Activated gamma-delta T cell treated with Interleukin-2 at 50 U/mL for 16 hours (primary cell): ENCODE measurements at regions not wholly inside any gene's neighbourhood (a gene's known extent, or its start where the extent isn't known, plus 50 kb on each side); places are given as distances from the start of the nearest gene placed in this dataset.

ENCODE experiments used
- DNase-seq: peaks from one replicate; pipeline ENCODE4 v3.0.0-alpha.2; 2020

DNA sequence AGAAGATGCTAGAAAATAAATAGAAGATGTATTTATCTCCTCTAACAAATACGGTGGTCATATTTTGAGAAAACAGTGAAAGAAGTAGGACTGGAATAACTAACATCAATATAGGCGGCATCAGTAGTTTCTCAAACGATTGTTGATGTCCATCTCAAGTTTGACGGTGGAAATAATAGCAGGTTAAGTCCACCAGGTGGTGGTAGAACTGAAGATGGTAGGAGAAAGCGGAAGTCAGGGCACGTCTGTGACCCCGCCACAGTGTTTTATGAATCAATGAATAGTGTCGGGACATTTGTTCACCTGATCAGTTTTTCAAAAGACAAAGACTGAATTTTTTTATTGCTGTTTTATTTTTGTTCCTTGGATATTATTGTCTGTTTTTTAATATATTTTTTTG is 706.4 kb upstream of the SLC10A2 start:
- no peak for DNase-seq

DNA sequence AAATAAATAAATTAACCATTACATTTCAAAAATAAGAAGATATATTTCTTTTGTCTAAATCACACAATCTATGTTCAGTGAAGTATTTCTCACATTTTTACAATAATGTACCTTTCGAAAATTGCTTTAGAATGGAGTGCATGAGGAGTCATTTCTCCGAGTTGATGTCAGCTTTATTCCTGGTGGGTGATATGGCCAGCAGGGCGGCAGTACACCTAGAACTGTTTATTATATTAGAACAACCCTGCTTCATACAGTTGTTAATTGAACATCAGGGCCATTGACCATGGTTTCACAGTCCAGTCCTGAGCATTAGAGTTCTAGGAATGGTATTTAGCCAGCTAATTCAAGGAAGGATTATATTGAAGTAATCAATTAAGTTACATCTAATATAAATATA is 696.3 kb upstream of the SLC10A2 start:
- DNase-seq, result no peak

DNA sequence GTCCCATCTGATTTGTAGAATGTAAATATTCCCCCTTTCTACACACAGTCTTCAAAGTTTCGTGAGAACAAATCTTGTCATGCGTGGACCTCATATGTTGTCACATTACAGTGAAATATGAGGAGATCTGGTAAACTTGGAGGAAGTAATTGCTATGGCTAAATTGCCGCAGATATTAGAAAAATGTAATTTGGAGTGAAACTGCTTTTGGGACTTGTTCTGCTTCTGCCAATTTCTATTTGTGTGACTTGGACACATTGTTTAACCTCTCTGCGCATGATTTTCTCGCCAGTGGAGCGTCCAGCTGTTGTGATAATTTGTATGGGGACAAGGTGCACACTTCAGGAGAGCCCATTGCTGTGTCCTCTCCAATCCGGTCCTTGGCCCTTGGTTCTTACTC is 693.1 kb upstream of the SLC10A2 start:
- no peak for DNase-seq

DNA sequence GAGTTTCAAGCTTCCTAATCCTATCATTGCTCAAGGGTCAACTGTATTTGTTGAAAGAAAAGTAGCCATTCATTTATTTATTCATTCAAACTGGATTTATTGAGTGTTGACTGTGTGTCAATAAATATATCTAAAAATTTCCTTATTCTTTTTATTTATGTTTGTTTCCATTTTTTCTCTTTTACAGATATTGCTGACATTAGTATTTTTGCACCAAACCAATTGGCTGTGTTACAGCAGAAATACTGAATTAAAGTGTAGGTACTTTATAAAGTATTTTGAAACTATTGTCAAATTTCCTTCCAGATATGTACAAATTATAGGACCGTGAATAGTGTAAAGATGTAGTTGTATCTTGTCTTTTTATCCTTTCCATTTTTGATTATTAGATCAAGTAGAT is 692.0 kb upstream of the SLC10A2 start:
- no peak for DNase-seq

DNA sequence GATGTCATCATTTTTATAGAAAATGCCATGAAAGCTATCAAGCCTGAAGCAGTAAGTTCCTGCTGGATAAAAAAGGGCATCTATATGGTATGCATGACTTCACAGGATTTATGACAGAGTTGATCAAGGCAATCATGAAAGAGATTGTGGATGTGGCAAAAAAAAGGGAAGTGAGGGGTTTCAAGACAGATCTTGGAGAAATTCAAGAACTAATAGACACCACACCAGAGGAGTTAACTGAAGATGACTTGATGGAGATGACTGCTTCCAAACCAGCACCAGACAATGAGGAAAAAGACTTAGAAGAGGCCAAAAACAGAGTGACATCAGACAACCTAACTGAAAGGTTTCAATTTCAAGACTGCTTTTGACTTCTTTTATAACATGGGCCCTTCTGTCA is 691.1 kb upstream of the SLC10A2 start:
- DNase-seq, result no peak

DNA sequence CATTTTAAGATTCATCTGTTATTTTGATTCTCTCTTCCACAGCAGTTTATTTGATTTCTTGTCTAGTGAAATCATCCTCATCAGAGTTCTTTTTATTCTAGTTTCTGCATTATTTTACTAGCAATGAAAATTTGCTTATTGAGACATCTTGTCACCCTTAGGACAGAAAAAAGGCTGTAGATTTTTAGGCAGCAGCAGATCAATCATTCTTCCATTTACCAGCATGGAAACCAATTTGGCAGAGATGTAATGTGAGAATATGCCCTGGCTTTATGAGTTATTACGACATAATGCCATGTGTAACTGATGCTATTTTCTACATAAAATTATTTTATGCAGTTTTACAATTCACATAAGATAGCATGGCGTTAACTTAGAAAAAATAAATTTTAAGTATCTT is 688.6 kb upstream of the SLC10A2 start:
- DNase-seq, result no peak

DNA sequence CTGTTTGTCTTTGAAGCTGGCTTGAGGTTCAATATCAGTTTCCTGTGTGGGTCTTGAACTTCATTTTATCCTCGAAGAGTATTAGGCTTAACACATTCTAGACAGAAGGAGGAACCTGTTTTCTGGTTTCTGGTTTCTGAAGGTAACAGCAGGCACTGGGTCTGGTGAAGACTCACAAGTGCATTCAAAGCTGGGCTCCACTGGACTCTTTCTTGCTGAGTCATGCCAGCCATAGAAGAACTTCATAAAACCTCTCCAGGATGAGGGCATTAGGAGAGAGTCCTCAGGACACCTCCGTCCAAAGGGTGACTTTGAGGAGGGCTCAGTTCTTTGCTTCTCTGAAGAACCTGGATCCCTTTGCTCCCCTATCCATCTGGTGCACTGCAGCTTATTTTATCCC is 668.6 kb upstream of the SLC10A2 start:
- DNase-seq, result no peak

DNA sequence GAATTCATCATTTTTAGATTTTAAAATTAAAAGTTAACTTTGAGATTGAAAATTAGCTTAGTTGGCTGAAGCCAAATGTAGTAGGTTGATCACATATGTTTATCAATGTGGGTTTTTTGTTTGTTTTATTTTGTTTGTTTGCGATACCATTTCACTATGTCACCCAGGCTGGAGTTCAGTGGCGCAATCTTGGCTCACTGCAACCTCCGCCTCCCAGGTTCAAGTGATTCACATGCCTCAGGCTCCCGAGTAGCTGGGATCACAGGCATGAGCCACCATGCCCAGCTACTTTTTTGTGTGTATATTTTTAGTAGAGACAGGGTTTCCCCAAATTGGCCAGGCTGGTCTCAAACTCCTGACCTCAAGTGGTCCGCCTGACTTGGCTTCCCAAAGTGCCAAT is 665.7 kb upstream of the SLC10A2 start:
- DNase-seq, result no peak

DNA sequence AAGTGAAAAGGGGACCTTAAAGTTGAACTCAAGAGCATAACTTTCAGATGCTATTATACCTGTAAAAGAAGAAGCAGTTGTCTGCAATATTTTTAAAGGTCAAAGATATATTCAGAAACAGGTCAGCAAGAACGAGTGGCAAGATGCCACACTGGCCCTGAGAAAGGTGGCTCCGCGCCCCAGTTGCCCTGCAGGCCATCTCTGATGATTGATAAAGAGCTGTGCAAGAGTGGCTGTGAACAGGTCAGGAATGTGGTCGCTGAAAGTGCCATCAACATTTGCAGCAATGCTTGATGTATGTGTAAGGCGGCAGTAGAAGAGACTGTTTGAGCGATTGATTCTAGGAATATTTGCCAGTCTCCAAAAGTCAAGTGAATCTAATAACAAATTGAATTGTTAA is 664.2 kb upstream of the SLC10A2 start:
- DNase-seq, result no peak

DNA sequence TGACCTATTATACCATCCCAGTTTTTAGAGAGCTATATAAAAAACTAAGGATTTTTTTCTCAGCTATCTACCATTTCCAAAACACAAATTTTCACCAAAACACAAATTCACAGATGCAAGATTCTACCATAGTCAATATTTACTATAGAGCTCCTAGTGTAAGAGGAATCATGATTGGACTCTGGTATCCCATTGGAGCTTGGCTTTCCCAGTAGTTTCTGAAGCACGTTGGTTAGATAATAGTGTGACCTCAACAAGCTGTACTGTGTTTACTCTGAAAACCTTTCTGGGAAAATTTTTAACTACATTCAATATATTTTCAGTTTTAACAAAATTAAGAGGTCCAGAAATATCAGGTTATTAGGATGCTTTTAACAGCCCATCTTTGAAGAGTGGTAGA is 660.6 kb upstream of the SLC10A2 start:
- DNase-seq, result no peak

DNA sequence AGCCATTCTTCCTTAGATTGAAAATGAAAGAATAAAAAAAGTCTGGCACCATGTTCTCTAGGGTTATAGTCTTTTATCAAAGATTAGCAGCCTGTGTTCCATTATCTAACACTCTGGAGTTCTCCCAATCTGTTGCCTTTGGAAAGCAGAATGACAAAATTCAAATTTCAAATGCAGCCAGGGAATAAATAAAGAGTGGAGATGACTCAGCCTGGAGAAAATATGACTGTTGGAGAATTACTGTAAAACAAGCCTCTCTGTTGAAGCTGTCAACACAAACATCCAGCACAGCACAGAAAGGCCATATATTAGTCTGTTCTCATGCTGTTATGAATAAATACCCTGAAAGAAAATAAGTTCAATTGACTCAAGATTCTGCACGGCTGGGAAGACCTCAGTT is 650.5 kb upstream of the SLC10A2 start:
- DNase-seq, result no peak

DNA sequence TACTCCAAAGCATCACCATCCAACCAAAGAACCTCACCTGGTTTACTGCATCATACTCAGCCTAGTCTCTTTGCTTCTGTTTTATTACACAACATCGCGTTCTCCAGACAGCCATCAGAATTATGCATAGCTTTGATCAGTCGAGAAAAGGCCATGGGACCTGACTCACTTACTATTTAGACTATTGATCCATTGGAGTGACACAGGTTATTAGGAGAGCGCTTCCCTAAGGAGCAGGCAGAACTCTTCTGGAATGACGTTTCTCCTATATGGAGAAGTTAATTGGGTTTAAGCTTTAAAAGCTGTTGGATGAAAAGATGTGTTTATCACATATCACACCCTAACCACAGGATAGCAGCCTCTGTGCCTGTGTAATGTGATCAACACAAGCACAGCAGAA is 649.1 kb upstream of the SLC10A2 start:
- no peak for DNase-seq

DNA sequence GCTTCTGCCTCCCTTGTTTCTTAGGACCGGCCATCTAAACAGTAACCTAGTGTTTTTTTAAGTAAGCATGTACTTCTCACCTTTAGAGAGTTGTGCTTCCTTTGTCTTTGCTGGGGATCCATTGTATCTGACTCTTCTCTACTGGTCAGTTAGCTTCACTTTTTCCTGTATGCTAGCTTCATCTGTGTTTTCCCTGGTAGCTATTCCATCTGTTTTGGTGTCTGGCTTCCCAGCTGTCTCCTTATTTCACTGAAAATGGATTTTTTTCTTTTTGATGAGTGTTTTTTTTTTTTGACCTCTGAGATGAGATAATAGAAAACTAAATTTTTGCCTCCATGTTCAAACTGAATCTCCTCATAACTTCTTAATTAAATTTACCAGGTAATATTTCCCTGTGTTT is 637.0 kb upstream of the SLC10A2 start:
- DNase-seq, result no peak

DNA sequence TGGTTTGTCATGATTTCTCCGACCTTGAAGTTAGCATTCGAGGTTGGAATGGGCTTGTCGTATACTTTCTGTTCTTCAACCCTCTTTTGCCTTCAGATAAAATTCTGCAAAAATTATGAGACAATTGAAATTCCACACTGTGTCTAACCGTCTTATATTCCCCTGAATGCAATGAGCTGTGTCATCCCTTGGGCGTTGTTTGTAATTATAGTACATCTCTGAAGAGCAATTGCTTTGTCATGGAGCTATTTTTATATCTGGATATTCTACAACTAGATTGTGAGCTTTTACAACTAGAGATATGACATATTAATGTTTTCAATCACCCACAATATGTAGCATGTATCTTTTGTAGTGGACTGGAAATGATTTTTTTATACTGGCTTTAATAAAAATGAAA is 631.8 kb upstream of the SLC10A2 start:
- no peak for DNase-seq

DNA sequence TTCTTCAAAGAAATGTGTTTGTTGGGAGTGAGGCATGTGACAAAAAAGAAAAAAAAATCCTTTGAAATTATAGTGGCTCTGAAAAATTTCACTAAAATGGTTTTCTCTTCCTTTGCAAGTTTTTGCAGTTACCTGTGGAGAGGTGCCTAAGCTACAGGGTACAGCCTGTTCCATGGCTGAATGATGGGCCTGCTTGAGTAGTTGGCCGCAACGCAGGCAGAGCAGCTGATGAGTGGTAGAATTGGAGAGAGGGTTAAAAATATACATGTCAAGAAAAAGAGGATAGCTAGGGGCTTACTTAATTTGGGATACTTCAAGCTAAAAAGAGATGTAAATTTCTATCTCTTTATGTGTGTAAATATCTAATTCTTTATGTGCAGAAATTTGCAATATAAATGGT is 629.1 kb upstream of the SLC10A2 start:
- DNase-seq, result no peak

DNA sequence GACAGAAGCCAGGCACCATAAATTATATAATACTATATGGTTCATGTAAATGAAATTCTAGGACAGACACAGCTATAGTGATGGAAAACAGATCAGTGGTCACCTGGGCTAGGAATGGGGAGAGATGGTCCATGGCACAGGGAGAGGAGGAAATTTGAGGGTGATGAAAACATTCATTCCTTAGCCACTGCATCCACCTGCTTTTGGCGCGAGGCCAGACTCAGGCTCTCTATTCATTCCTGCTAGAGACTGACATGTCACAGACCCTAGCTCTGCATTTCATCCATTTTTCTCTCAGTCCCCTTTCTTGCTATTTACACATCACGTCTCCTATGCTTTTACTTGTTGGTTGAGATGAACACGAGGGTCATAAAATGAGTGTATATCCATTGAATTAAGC is 628.3 kb upstream of the SLC10A2 start:
- DNase-seq, result no peak

DNA sequence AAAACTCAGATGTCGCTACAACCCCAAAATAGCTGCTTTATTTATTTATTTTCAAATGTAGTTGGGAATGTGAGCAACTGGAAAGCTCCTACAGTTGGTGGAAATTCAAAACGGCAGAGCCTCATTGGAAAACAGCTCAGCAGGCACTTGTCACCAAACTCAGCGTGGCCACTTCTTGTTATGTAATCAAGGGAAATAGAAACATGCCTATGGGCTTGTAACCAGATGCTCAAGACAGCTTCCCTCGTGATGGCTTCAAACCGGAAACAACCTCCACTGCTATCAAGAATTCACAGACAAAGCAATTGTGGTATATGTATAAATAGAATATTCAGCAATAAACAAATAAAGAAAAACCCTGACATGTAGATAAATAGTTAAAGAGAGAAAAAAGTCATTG is 627.8 kb upstream of the SLC10A2 start:
- no peak for DNase-seq

DNA sequence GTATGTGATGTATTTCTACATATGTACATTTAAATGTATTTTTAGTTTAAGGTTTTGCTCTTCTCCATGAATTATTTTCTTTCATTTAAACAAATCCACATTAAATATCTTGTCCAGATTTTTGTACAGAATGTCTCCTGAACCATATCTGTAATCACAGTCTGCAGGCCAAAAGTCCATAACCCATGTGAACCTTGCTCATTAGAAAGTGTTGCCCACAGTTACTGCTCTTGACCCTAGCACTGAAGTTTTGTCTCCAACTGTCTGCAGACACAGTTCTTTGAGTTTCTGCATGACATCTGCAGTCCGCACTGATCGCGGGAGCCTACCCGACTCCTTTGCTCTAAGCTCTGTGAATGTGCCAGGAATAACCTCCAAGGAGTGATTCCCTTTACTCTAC is 626.2 kb upstream of the SLC10A2 start:
- DNase-seq, result no peak

DNA sequence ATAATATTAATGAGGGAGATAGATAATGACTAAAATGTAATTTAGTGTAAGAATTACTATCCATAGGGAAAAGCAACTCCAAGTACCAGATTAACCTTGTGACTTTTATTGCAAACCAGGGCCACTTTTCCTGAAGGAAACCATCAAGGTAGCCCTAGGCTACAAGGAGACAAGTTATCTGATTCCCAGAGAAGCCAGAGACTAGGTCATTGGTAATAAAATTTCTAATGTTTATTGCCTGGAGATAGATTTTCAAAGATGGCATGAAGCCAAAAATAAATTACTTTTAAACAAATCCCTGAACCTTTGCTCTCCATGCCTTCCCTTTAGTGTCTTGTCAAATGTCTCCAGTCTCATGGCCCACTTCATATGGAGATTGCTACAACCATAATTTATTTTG is 610.1 kb upstream of the SLC10A2 start:
- DNase-seq, result no peak

DNA sequence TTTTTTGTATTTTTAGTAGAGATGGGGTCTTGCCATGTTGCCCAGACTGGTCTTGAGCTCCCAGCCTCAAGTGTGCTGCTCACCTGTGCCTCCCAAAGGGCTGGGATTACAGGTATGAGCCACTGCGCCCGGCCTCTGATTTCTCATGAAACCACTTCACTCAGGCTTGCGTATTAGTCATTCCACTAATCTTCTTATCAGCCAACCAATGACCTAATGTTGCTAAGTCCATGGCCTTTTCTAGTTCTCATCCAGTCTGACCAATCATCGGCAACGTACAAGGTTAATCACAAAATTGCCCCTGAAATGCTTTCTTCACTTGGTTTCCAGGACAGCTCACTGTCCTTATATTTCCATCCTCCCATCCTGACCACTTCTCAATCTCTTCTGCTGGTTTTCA is 605.3 kb upstream of the SLC10A2 start:
- DNase-seq, result no peak

DNA sequence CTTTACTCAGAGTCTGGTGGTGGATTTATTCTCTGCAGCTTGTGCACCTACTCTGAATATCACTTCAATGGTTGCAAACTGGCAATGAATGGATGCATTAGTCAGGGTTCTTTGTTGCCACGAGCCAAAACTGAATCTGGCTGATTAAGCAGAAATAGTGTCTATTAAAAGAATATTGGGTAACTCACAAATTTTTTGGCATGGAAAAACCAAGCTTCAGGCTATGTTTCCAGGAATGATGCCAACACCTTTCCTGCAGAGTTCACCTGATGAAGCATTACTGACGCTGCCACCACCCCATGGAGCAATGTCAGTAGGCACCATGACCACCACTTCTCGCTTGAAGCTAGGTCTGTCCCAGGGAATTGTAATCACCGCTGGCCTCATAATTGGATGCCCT is 597.8 kb upstream of the SLC10A2 start:
- DNase-seq, result no peak

DNA sequence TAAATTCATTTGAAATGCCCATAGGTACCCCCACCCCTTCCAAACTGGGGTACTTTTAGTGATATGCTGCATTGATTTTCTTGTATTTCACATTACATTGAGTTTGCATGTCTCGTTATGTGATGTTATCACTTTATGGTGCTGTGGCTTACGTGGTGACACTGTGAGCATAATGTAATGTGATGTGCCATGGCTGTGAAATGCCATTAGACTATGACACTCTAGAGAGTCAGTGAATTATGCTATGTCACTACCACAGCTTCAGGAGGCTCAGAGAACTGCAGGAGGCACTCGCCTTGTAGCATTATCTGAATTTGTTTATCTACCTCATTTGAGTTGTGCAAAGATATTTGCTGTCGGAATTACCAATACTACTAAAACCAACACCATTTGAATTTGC is 590.1 kb upstream of the SLC10A2 start:
- no peak for DNase-seq

DNA sequence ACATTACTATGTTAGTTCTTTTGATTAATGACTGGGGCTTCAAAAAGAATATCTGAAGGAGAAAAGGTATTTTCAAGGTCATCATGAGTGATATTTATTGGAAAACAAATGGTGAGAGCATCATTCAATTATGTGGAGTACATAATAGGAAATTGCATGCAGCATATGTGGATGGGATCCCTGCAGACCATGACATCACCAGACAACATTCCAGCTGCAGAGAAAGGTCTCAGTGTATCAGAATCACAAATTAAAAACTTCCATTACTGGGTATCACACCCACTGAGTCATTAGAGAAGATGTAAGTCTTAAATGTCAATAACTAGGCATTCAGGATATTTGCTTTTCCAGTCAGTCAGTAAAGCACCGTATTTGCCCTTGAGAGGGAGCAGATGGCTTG is 574.4 kb upstream of the SLC10A2 start:
- DNase-seq, result no peak

DNA sequence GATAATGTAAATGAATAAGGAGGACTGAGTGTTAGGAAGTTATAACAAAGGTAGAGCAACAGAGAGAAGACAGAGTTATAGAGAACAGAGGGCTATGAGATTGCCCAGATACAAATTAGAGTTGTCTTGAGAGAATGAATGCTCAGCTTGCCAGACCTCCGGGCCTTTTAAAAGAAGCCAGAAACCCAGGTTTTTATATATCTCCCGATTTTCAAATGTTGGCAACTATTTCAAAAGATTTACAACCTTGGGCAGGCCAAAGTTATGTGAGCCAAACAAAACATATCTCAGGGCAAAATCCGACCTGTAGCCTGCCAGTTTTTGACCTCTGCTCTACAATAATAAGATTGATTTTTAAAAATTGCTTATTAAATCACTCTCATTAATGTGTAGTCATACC is 573.1 kb upstream of the SLC10A2 start:
- no peak for DNase-seq

DNA sequence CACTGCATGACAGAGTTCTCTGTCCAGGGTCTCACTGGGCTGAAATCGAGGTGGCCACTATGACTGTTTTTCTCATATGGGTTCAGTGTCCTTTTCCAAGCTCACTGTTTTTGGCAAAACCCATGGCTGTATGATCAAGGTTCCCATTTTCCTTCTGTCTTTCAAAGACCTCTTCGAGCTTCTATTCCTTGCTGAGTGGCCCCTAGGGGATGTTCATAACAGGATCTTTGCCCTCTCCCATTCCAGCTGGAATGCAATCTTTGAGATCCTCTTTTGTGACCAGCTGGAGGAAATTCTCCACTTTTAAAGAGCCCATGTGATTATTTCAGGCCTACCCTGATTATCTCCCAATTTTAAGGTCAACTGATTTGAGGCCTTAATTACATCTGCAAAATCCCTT is 572.5 kb upstream of the SLC10A2 start:
- no peak for DNase-seq

DNA sequence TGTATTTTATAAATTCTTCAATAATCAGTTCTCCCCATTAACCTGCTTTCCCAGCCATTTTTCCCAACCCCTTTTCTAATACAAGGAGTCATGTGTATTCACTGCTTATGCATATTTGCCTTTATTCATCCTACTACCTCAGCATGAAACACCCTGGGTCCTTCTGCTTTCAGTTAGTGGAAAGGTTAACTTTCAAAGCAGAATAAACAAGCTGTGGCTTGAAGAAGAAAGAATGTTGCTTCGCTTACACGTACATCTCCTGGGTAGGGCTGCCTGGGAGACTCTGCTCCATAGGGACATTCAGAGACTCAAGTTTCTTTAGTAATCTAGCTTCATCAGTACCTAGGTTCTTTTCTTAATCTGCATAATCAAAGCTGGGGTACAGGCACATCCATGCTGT is 567.8 kb upstream of the SLC10A2 start:
- no peak for DNase-seq

DNA sequence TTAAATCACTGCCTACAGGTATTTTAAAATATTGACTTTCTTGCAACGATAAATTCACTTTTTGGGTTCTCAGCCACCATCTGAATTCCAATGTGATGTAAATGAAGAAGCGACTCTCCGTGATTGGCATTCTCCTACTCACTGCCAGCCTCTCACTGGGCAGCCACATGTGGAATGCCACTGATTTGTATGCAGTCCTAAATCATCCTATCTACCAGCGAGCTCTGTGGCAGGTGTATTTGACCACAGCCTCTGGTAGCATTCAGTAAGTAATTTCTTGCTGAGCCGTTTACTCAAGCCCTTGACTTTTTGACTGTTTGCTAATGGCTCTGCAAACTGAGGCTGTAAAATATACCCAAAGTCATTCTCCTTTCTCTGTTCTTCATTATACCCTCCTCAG is 559.0 kb upstream of the SLC10A2 start:
- DNase-seq, result no peak
